Esophagus squamous epithelium (tissue), 4 donors: ENCODE measurements at regions not wholly inside any gene's neighbourhood (a gene's known extent, or its start where the extent isn't known, plus 50 kb on each side); places are given as distances from the start of the nearest gene placed in this dataset.

Experiments
- CTCF ChIP-seq, 6 experiments: fragments of 450-650 bp in 4 of 6; fragments of 200-600 bp in 2 of 6; sonication (generic) in 2 of 6; IDR thresholded peaks; one replicate each; pipeline ENCODE4 v1.5.1; 2016 to 2019; ENCODE audit warnings: antibody characterized with exemption in 6 of 6, mild to moderate bottlenecking in 4 of 6, moderate library complexity in 4 of 6
- POLR2A ChIP-seq, 4 donors: fragments of 450-650 bp; IDR thresholded peaks; one replicate each; pipeline ENCODE4 v1.6.1; 2017; ENCODE audit warnings: antibody characterized with exemption in 4 of 4, mild to moderate bottlenecking in 4 of 4, moderate library complexity in 3 of 4

GRCh38 chr4:145248971-145249370 lies 68.6 kb upstream of the OTUD4 start:
- no peak for TF ChIP-seq CTCF (IDR thresholded peaks at IDR 0.05)
- no peak for TF ChIP-seq POLR2A (IDR thresholded peaks at IDR 0.05)
